ENCODE measurements at regions not wholly inside any gene's neighbourhood (a gene's known extent, or its start where the extent isn't known, plus 50 kb on each side); places are given as distances from the start of the nearest gene placed in this dataset.

DNA sequence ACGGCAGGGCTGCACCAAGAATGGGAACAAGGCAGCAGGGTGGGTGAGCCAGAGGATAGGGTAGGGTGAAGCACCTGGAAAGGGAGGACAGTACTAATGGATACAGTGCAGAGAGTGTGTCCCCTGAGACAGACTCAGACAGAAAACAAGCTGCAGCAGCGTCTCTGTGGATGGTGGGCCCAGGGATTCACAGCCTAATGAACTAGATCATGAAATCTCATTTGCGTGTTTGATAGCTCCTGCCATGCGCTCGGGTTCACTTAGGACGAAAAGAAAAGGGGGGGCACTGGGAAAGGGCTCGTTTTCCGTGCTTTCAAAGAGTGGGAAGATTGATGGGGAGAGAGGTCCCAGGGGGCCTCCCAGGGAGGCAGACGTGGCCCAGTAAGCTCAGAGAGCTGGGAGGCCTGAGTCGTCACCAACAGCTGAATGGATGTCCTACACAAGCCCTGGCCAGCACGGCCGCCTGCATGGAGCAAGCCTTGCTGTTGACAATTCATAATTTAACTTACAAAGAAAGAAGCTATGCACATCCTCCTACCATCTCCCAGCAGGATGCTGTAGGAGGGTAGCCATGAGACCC lies 446.9 kb downstream of the BCOR start:
- TF ChIP-seq SMC3 (conservative IDR thresholded peaks at IDR 0.05; ENCODE audit: poor library complexity), result no peak
- TF ChIP-seq, protein P1, sequence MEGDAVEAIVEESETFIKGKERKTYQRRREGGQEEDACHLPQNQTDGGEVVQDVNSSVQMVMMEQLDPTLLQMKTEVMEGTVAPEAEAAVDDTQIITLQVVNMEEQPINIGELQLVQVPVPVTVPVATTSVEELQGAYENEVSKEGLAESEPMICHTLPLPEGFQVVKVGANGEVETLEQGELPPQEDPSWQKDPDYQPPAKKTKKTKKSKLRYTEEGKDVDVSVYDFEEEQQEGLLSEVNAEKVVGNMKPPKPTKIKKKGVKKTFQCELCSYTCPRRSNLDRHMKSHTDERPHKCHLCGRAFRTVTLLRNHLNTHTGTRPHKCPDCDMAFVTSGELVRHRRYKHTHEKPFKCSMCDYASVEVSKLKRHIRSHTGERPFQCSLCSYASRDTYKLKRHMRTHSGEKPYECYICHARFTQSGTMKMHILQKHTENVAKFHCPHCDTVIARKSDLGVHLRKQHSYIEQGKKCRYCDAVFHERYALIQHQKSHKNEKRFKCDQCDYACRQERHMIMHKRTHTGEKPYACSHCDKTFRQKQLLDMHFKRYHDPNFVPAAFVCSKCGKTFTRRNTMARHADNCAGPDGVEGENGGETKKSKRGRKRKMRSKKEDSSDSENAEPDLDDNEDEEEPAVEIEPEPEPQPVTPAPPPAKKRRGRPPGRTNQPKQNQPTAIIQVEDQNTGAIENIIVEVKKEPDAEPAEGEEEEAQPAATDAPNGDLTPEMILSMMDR (IDR thresholded peaks at IDR 0.05; ENCODE audit: poor library complexity, severe bottlenecking), result no peak
- TF ChIP-seq EZH2 (IDR thresholded peaks at IDR 0.05; ENCODE audit: borderline replicate concordance, insufficient read depth, low read length, poor library complexity, severe bottlenecking), result no peak
- TF ChIP-seq RAD21 (conservative IDR thresholded peaks at IDR 0.05), result no peak
- no peak for TF ChIP-seq TAF1 (IDR thresholded peaks at IDR 0.05; ENCODE audit: low read depth)
- TF ChIP-seq POLR2AphosphoS5 (IDR thresholded peaks at IDR 0.05), result no peak
- no peak for TF ChIP-seq EP300 (conservative IDR thresholded peaks at IDR 0.05; ENCODE audit: poor library complexity, severe bottlenecking)
